ENCODE measurements at regions not wholly inside any gene's neighbourhood (a gene's known extent, or its start where the extent isn't known, plus 50 kb on each side); places are given as distances from the start of the nearest gene placed in this dataset.

GRCh38 chr2:22798386-22798785, 586.6 kb upstream of the KLHL29 start:
- Histone ChIP-seq H3K27me3 (peaks cover 0 to 14% (median 0%) of the 10 kb centered on the region in 9 donors), H3K4me3 (no peak overlapping the region), H3K9me3 (no peaks in the 10 kb centered on the region), H3K27ac (no peak overlapping the region), H3K4me1 (no peaks in the 10 kb centered on the region), H3K36me3 (no peaks in the 10 kb centered on the region)
- intact Hi-C loops (cut with DNase I) = no loop called here
- 77 to 82% (median 80%) methylated on average over 1 of the region's 1 CpG for WGBS, 4 donors
- no peak for DNase-seq
- no peak for ATAC-seq
- TF ChIP-seq POLR2A (IDR thresholded peaks at IDR 0.05) = no peak
- TF ChIP-seq, protein P1, sequence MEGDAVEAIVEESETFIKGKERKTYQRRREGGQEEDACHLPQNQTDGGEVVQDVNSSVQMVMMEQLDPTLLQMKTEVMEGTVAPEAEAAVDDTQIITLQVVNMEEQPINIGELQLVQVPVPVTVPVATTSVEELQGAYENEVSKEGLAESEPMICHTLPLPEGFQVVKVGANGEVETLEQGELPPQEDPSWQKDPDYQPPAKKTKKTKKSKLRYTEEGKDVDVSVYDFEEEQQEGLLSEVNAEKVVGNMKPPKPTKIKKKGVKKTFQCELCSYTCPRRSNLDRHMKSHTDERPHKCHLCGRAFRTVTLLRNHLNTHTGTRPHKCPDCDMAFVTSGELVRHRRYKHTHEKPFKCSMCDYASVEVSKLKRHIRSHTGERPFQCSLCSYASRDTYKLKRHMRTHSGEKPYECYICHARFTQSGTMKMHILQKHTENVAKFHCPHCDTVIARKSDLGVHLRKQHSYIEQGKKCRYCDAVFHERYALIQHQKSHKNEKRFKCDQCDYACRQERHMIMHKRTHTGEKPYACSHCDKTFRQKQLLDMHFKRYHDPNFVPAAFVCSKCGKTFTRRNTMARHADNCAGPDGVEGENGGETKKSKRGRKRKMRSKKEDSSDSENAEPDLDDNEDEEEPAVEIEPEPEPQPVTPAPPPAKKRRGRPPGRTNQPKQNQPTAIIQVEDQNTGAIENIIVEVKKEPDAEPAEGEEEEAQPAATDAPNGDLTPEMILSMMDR (IDR thresholded peaks at IDR 0.05) = no peak

- TF ChIP-seq, protein P1 (IDR thresholded peaks at IDR 0.05) = no peak
- TF ChIP-seq POLR2A (IDR thresholded peaks at IDR 0.05) = no peak
- 51 to 100% (median 62%) methylated on average over 1 of the region's 1 CpG for WGBS, 4 donors
Measured at GRCh38 chr2:22800412-22800811, 584.6 kb upstream of the KLHL29 start.

GRCh38 chr2:22801071-22801470, 583.9 kb upstream of the KLHL29 start:
- Histone ChIP-seq H3K27me3 (peaks cover 0 to 14% (median 0%) of the 10 kb centered on the region in 9 donors), H3K9me3 (peaks cover 0 to 12% (median 0%) of the 10 kb centered on the region in 12 donors), H3K4me1 (no peaks in the 10 kb centered on the region), H3K4me3 (no peak overlapping the region), H3K27ac (no peak overlapping the region), H3K36me3 (no peaks in the 10 kb centered on the region)
- intact Hi-C loops (cut with DNase I) = no loop called here
- DNase-seq (no peak), ATAC-seq (no peak)
- 32 to 53% (median 38%) methylated on average over 3 of the region's 3 CpGs for WGBS, 4 donors
- no peak for TF ChIP-seq POLR2A (IDR thresholded peaks at IDR 0.05)
- TF ChIP-seq, protein P1 (IDR thresholded peaks at IDR 0.05) = no peak

More at GRCh38 chr2:22800412-22800811, 584.6 kb upstream of the KLHL29 start:
- peaks cover 0 to 14% (median 0%) of the 10 kb centered on the region in 9 donors for H3K27me3 ChIP-seq
- H3K4me3 ChIP-seq = no peak overlapping the region
- H3K36me3 ChIP-seq = no peaks in the 10 kb centered on the region
- H3K4me1 ChIP-seq = no peaks in the 10 kb centered on the region
- no peak overlapping the region for H3K27ac ChIP-seq
- intact Hi-C loops (cut with DNase I) = no loop called here
- no peak for ATAC-seq
- H3K9me3 ChIP-seq = peaks cover 0 to 12% (median 0%) of the 10 kb centered on the region in 12 donors
- DNase-seq = no peak

- WGBS, 4 donors = 68 to 79% (median 75%) methylated on average over 5 of the region's 5 CpGs
- Histone ChIP-seq H3K27me3 (peaks cover 0 to 14% (median 0%) of the 10 kb centered on the region in 9 donors), H3K9me3 (peaks cover 0 to 12% (median 0%) of the 10 kb centered on the region in 12 donors), H3K4me1 (no peaks in the 10 kb centered on the region), H3K27ac (no peak overlapping the region), H3K4me3 (no peak overlapping the region), H3K36me3 (no peaks in the 10 kb centered on the region)
- no peak for TF ChIP-seq POLR2A (IDR thresholded peaks at IDR 0.05)
- TF ChIP-seq, protein P1 (IDR thresholded peaks at IDR 0.05) = no peak
- intact Hi-C loops (cut with DNase I) = no loop called here
- ATAC-seq = no peak
- DNase-seq = no peak
Measured at GRCh38 chr2:22801970-22802369, 583.0 kb upstream of the KLHL29 start.

All from heart left ventricle (tissue), 16 donors.